ENCODE measurements at regions not wholly inside any gene's neighbourhood (a gene's known extent, or its start where the extent isn't known, plus 50 kb on each side); places are given as distances from the start of the nearest gene placed in this dataset.

- Histone ChIP-seq H3K36me3 (ENCODE audit: insufficient read depth, insufficient read length, low read length) (no peaks in the 10 kb centered on the region), H3K9ac (ENCODE audit: insufficient read length, low read depth) (no peak overlapping the region), H3K9me3 (ENCODE audit: insufficient read depth, low read length) (no peaks in the 10 kb centered on the region), H3K27me3 (ENCODE audit: insufficient read depth, insufficient read length) (peaks cover 3% of the 10 kb centered on the region), H3K4me3 (ENCODE audit: insufficient read length, low read depth) (no peak overlapping the region), H3K4me1 (ENCODE audit: insufficient read depth, insufficient read length) (peaks cover 10% of the 10 kb centered on the region)
- TF ChIP-seq SUZ12 (IDR thresholded peaks at IDR 0.05; ENCODE audit: extremely low read depth, insufficient read depth, insufficient read length) (no peak), YY1 (IDR thresholded peaks at IDR 0.05; ENCODE audit: insufficient read depth, insufficient read length) (no peak), ZNF274 (IDR thresholded peaks at IDR 0.05; ENCODE audit: low read depth, low read length) (no peak)
- DNase-seq (ENCODE audit: low read depth, low spot score) = no peak
These were observed 97.4 kb upstream of the THY1 start for GRCh38 chr11:119520400-119520799.

- peaks cover 3% of the 10 kb centered on the region for H3K27me3 ChIP-seq (ENCODE audit: insufficient read depth, insufficient read length)
- peaks cover 10% of the 10 kb centered on the region for H3K4me1 ChIP-seq (ENCODE audit: insufficient read depth, insufficient read length)
- H3K9me3 ChIP-seq (ENCODE audit: insufficient read depth, low read length) = no peaks in the 10 kb centered on the region
- no peaks in the 10 kb centered on the region for H3K36me3 ChIP-seq (ENCODE audit: insufficient read depth, insufficient read length, low read length)
- TF ChIP-seq ZNF274 (IDR thresholded peaks at IDR 0.05; ENCODE audit: low read depth, low read length) = no peak
- TF ChIP-seq YY1 (IDR thresholded peaks at IDR 0.05; ENCODE audit: insufficient read depth, insufficient read length) = no peak
- TF ChIP-seq SUZ12 (IDR thresholded peaks at IDR 0.05; ENCODE audit: extremely low read depth, insufficient read depth, insufficient read length) = no peak
- no peak overlapping the region for H3K4me3 ChIP-seq (ENCODE audit: insufficient read length, low read depth)
- no peak overlapping the region for H3K9ac ChIP-seq (ENCODE audit: insufficient read length, low read depth)
- no peak for DNase-seq (ENCODE audit: low read depth, low spot score)
These were observed 96.8 kb upstream of the THY1 start for GRCh38 chr11:119519796-119520195.

GRCh38 chr11:119518746-119519730 lies 96.1 kb upstream of the THY1 start:
- no peak overlapping the region for H3K4me3 ChIP-seq (ENCODE audit: insufficient read length, low read depth)
- no peaks in the 10 kb centered on the region for H3K9me3 ChIP-seq (ENCODE audit: insufficient read depth, low read length)
- H3K9ac ChIP-seq (ENCODE audit: insufficient read length, low read depth) = no peak overlapping the region
- DNase-seq (ENCODE audit: low read depth, low spot score) = no peak
- H3K27me3 ChIP-seq (ENCODE audit: insufficient read depth, insufficient read length) = peaks cover 3% of the 10 kb centered on the region
- TF ChIP-seq ZNF274 (IDR thresholded peaks at IDR 0.05; ENCODE audit: low read depth, low read length) (no peak), YY1 (IDR thresholded peaks at IDR 0.05; ENCODE audit: insufficient read depth, insufficient read length) (no peak), SUZ12 (IDR thresholded peaks at IDR 0.05; ENCODE audit: extremely low read depth, insufficient read depth, insufficient read length) (no peak)
- no peaks in the 10 kb centered on the region for H3K36me3 ChIP-seq (ENCODE audit: insufficient read depth, insufficient read length, low read length)
- H3K4me1 ChIP-seq (ENCODE audit: insufficient read depth, insufficient read length) = peaks cover 10% of the 10 kb centered on the region

- H3K36me3 ChIP-seq (ENCODE audit: insufficient read depth, insufficient read length, low read length) = no peaks in the 10 kb centered on the region
- H3K9me3 ChIP-seq (ENCODE audit: insufficient read depth, low read length) = no peaks in the 10 kb centered on the region
- TF ChIP-seq SUZ12 (IDR thresholded peaks at IDR 0.05; ENCODE audit: extremely low read depth, insufficient read depth, insufficient read length) (no peak), YY1 (IDR thresholded peaks at IDR 0.05; ENCODE audit: insufficient read depth, insufficient read length) (no peak), ZNF274 (IDR thresholded peaks at IDR 0.05; ENCODE audit: low read depth, low read length) (no peak)
- H3K4me3 ChIP-seq (ENCODE audit: insufficient read length, low read depth) = no peak overlapping the region
- no peak overlapping the region for H3K9ac ChIP-seq (ENCODE audit: insufficient read length, low read depth)
- peaks cover 3% of the 10 kb centered on the region for H3K27me3 ChIP-seq (ENCODE audit: insufficient read depth, insufficient read length)
- DNase-seq (ENCODE audit: low read depth, low spot score) = no peak
- peaks cover 14% of the 10 kb centered on the region for H3K4me1 ChIP-seq (ENCODE audit: insufficient read depth, insufficient read length)
These were observed 92.9 kb upstream of the THY1 start for GRCh38 chr11:119515771-119516400.

GRCh38 chr11:119513806-119514170 lies 90.8 kb upstream of the THY1 start:
- no peak for DNase-seq (ENCODE audit: low read depth, low spot score)
- Histone ChIP-seq H3K4me3 (ENCODE audit: insufficient read length, low read depth) (no peak overlapping the region), H3K9ac (ENCODE audit: insufficient read length, low read depth) (no peak overlapping the region), H3K4me1 (ENCODE audit: insufficient read depth, insufficient read length) (peaks cover 7% of the 10 kb centered on the region), H3K36me3 (ENCODE audit: insufficient read depth, insufficient read length, low read length) (no peaks in the 10 kb centered on the region), H3K27me3 (ENCODE audit: insufficient read depth, insufficient read length) (peaks cover 3% of the 10 kb centered on the region), H3K9me3 (ENCODE audit: insufficient read depth, low read length) (peaks cover 9% of the 10 kb centered on the region; the same call in 1 of the 2 replicates)
- TF ChIP-seq YY1 (IDR thresholded peaks at IDR 0.05; ENCODE audit: insufficient read depth, insufficient read length) = no peak
- TF ChIP-seq ZNF274 (IDR thresholded peaks at IDR 0.05; ENCODE audit: low read depth, low read length) = no peak
- no peak for TF ChIP-seq SUZ12 (IDR thresholded peaks at IDR 0.05; ENCODE audit: extremely low read depth, insufficient read depth, insufficient read length)

- TF ChIP-seq SUZ12 (IDR thresholded peaks at IDR 0.05; ENCODE audit: extremely low read depth, insufficient read depth, insufficient read length) (no peak), ZNF274 (IDR thresholded peaks at IDR 0.05; ENCODE audit: low read depth, low read length) (no peak), YY1 (IDR thresholded peaks at IDR 0.05; ENCODE audit: insufficient read depth, insufficient read length) (no peak)
- no peak for DNase-seq (ENCODE audit: low read depth, low spot score)
- Histone ChIP-seq H3K27me3 (ENCODE audit: insufficient read depth, insufficient read length) (peaks cover 3% of the 10 kb centered on the region), H3K9ac (ENCODE audit: insufficient read length, low read depth) (no peak overlapping the region), H3K4me1 (ENCODE audit: insufficient read depth, insufficient read length) (peaks cover 7% of the 10 kb centered on the region), H3K9me3 (ENCODE audit: insufficient read depth, low read length) (peaks cover 10% of the 10 kb centered on the region; the same call in 1 of the 2 replicates), H3K4me3 (ENCODE audit: insufficient read length, low read depth) (no peak overlapping the region), H3K36me3 (ENCODE audit: insufficient read depth, insufficient read length, low read length) (no peaks in the 10 kb centered on the region)
These were observed 90.3 kb upstream of the THY1 start for GRCh38 chr11:119513131-119513805.

All from NT2/D1 (cell line).